SK-N-SH (cell line): ENCODE measurements at regions not wholly inside any gene's neighbourhood (a gene's known extent, or its start where the extent isn't known, plus 50 kb on each side); places are given as distances from the start of the nearest gene placed in this dataset.
"Not testable (repeated sequence)": the region's sequence is repeated elsewhere in the genome, so short reads cannot be mapped to it uniquely, and the experiment has no call there.

ENCODE experiments used
- ELF1 ChIP-seq: IDR thresholded peaks from 2 replicates; pipeline ENCODE4 v1.4.0; 2012
- EP300 ChIP-seq, 2 experiments: IDR thresholded peaks; 2 replicates each; pipeline versions ENCODE4 v1.4.0 to v1.6.1; 2012; ENCODE audit warnings: borderline replicate concordance in 1 of 2, low read depth in 1 of 2, low read length in 1 of 2
- GABPA ChIP-seq: IDR thresholded peaks from 2 replicates; pipeline ENCODE4 v1.4.0; 2012; ENCODE audit warnings: low read depth, mild to moderate bottlenecking
- MXI1 ChIP-seq: IDR thresholded peaks from 2 replicates; pipeline ENCODE4 v1.6.1; 2012; ENCODE audit warnings: mild to moderate bottlenecking, low read depth, low read length, improper control_type of control experiment
- SIN3A ChIP-seq: IDR thresholded peaks from 2 replicates; pipeline ENCODE4 v1.6.1; 2012; ENCODE audit warnings: low read depth, mild to moderate bottlenecking, low read length, moderate library complexity, borderline replicate concordance
- YY1 ChIP-seq: IDR thresholded peaks from 2 replicates; pipeline ENCODE4 v1.4.0; 2012; ENCODE audit warnings: low read depth, mild to moderate bottlenecking
- TF ChIP-seq, protein P1 (sequence below): IDR thresholded peaks from 2 replicates; pipeline ENCODE4 v1.6.1; 2012; ENCODE audit warnings: mild to moderate bottlenecking, low read depth, low read length, moderate library complexity
- TF ChIP-seq, protein P2 (sequence below): fragments of 200-600 bp; sonication (generic); IDR thresholded peaks from 2 replicates; pipeline ENCODE4 v1.6.1; 2017; ENCODE audit warnings: antibody characterized with exemption, mild to moderate bottlenecking, moderate library complexity
- TF ChIP-seq, protein P3 (sequence below): fragments of 150-350 bp; IDR thresholded peaks from 2 replicates; pipeline ENCODE4 v1.6.1; 2016; ENCODE audit warnings: mild to moderate bottlenecking, low read depth, low read length
- TF ChIP-seq, protein P4 (sequence below): fragments of 150-350 bp; IDR thresholded peaks from 2 replicates; pipeline ENCODE4 v1.6.1; 2017; ENCODE audit warnings: antibody characterized with exemption, low read length, low read depth, borderline replicate concordance

DNA sequence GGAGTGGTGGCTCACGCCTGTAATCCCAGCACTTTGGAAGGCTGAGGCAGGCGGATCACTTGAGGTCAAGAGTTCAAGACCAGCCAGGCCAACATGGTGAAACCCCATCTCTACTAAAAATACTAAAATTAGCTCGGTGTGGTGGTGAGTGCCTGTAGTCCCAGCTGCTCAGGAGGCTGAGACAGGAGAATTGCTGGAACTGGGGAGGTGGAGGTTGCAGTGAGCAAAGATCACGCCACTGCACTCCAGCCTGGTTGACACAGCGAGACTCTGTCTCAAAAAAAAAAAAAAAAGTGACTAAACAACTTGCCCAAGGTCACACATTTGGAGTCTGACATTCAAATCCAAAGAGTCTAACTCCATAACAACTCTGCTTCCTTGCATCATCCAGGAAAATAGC is 192.4 kb upstream of the C16orf82 start:
- TF ChIP-seq, protein P1, sequence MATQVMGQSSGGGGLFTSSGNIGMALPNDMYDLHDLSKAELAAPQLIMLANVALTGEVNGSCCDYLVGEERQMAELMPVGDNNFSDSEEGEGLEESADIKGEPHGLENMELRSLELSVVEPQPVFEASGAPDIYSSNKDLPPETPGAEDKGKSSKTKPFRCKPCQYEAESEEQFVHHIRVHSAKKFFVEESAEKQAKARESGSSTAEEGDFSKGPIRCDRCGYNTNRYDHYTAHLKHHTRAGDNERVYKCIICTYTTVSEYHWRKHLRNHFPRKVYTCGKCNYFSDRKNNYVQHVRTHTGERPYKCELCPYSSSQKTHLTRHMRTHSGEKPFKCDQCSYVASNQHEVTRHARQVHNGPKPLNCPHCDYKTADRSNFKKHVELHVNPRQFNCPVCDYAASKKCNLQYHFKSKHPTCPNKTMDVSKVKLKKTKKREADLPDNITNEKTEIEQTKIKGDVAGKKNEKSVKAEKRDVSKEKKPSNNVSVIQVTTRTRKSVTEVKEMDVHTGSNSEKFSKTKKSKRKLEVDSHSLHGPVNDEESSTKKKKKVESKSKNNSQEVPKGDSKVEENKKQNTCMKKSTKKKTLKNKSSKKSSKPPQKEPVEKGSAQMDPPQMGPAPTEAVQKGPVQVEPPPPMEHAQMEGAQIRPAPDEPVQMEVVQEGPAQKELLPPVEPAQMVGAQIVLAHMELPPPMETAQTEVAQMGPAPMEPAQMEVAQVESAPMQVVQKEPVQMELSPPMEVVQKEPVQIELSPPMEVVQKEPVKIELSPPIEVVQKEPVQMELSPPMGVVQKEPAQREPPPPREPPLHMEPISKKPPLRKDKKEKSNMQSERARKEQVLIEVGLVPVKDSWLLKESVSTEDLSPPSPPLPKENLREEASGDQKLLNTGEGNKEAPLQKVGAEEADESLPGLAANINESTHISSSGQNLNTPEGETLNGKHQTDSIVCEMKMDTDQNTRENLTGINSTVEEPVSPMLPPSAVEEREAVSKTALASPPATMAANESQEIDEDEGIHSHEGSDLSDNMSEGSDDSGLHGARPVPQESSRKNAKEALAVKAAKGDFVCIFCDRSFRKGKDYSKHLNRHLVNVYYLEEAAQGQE = not testable (repeated sequence)
- TF ChIP-seq, protein P2, sequence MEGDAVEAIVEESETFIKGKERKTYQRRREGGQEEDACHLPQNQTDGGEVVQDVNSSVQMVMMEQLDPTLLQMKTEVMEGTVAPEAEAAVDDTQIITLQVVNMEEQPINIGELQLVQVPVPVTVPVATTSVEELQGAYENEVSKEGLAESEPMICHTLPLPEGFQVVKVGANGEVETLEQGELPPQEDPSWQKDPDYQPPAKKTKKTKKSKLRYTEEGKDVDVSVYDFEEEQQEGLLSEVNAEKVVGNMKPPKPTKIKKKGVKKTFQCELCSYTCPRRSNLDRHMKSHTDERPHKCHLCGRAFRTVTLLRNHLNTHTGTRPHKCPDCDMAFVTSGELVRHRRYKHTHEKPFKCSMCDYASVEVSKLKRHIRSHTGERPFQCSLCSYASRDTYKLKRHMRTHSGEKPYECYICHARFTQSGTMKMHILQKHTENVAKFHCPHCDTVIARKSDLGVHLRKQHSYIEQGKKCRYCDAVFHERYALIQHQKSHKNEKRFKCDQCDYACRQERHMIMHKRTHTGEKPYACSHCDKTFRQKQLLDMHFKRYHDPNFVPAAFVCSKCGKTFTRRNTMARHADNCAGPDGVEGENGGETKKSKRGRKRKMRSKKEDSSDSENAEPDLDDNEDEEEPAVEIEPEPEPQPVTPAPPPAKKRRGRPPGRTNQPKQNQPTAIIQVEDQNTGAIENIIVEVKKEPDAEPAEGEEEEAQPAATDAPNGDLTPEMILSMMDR = not testable (repeated sequence)
- TF ChIP-seq GABPA; MXI1; EP300 (IDR thresholded peaks at IDR 0.05; ENCODE audit: borderline replicate concordance in 1 of 2, low read depth in 1 of 2, low read length in 1 of 2); ELF1; YY1; SIN3A: not testable (repeated sequence)
- TF ChIP-seq, protein P3, sequence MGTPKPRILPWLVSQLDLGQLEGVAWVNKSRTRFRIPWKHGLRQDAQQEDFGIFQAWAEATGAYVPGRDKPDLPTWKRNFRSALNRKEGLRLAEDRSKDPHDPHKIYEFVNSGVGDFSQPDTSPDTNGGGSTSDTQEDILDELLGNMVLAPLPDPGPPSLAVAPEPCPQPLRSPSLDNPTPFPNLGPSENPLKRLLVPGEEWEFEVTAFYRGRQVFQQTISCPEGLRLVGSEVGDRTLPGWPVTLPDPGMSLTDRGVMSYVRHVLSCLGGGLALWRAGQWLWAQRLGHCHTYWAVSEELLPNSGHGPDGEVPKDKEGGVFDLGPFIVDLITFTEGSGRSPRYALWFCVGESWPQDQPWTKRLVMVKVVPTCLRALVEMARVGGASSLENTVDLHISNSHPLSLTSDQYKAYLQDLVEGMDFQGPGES = not testable (repeated sequence)
- TF ChIP-seq, protein P4, sequence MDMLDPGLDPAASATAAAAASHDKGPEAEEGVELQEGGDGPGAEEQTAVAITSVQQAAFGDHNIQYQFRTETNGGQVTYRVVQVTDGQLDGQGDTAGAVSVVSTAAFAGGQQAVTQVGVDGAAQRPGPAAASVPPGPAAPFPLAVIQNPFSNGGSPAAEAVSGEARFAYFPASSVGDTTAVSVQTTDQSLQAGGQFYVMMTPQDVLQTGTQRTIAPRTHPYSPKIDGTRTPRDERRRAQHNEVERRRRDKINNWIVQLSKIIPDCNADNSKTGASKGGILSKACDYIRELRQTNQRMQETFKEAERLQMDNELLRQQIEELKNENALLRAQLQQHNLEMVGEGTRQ = not testable (repeated sequence)
